ENCODE measurements at regions not wholly inside any gene's neighbourhood (a gene's known extent, or its start where the extent isn't known, plus 50 kb on each side); places are given as distances from the start of the nearest gene placed in this dataset.

DNA sequence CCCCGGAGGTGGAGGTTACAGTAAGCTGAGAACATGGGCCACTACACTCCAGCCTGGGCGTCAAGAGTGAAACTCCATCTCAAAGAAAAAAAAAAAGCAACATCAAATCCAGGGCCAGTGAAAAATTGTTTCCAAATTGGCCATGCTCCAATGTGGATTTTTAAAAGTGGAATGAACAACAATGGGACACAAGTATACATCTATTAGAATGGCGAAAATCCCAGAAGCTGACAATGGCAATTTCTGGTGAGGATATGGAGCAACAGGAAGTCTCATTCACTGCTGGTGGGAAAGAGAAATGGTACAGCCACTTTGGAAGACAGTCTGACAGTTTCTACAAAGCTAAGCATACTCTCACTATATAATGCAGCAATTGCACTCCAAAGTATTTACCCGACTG, 161.4 kb downstream of the UXS1 start:
- TF ChIP-seq, protein P1, sequence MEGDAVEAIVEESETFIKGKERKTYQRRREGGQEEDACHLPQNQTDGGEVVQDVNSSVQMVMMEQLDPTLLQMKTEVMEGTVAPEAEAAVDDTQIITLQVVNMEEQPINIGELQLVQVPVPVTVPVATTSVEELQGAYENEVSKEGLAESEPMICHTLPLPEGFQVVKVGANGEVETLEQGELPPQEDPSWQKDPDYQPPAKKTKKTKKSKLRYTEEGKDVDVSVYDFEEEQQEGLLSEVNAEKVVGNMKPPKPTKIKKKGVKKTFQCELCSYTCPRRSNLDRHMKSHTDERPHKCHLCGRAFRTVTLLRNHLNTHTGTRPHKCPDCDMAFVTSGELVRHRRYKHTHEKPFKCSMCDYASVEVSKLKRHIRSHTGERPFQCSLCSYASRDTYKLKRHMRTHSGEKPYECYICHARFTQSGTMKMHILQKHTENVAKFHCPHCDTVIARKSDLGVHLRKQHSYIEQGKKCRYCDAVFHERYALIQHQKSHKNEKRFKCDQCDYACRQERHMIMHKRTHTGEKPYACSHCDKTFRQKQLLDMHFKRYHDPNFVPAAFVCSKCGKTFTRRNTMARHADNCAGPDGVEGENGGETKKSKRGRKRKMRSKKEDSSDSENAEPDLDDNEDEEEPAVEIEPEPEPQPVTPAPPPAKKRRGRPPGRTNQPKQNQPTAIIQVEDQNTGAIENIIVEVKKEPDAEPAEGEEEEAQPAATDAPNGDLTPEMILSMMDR (conservative IDR thresholded peaks at IDR 0.05), result no peak
- DNase-seq, result no peak
- Histone ChIP-seq H3K9ac (ENCODE audit: extremely low read depth, low read length, poor library complexity, severe bottlenecking) (no peak overlapping the region), H3K27me3 (ENCODE audit: control insufficient read depth, insufficient read depth, low read length, poor library complexity, severe bottlenecking) (no peaks in the 10 kb centered on the region), H3K27ac (ENCODE audit: low read depth, low read length) (no peak overlapping the region), H3K9me3 (ENCODE audit: control insufficient read depth, low read length) (peaks cover 7% of the 10 kb centered on the region), H3K4me1 (ENCODE audit: control insufficient read depth, insufficient read depth, low read length) (no peaks in the 10 kb centered on the region), H3K4me3 (ENCODE audit: low read length) (no peak overlapping the region), H3K36me3 (ENCODE audit: control insufficient read depth, insufficient read depth, low read length) (no peaks in the 10 kb centered on the region)
- peaks cover 9% of the 10 kb centered on the region for H3K4me1 Mint-ChIP-seq
- H3K4me3 Mint-ChIP-seq, result no peak overlapping the region
- WGBS, 2 experiments (ENCODE audit: insufficient coverage in 1 of 2, insufficient read length in 1 of 2), result 93 to 97% methylated on average over 3 to 4 of the region's 4 CpGs
- no peaks in the 10 kb centered on the region for H3K36me3 Mint-ChIP-seq (ENCODE audit: low read depth)
- no peak overlapping the region for H3K27ac Mint-ChIP-seq
- peaks cover 7% of the 10 kb centered on the region for H3K9me3 Mint-ChIP-seq
- H3K27me3 Mint-ChIP-seq (ENCODE audit: insufficient read depth), result no peaks in the 10 kb centered on the region

DNA sequence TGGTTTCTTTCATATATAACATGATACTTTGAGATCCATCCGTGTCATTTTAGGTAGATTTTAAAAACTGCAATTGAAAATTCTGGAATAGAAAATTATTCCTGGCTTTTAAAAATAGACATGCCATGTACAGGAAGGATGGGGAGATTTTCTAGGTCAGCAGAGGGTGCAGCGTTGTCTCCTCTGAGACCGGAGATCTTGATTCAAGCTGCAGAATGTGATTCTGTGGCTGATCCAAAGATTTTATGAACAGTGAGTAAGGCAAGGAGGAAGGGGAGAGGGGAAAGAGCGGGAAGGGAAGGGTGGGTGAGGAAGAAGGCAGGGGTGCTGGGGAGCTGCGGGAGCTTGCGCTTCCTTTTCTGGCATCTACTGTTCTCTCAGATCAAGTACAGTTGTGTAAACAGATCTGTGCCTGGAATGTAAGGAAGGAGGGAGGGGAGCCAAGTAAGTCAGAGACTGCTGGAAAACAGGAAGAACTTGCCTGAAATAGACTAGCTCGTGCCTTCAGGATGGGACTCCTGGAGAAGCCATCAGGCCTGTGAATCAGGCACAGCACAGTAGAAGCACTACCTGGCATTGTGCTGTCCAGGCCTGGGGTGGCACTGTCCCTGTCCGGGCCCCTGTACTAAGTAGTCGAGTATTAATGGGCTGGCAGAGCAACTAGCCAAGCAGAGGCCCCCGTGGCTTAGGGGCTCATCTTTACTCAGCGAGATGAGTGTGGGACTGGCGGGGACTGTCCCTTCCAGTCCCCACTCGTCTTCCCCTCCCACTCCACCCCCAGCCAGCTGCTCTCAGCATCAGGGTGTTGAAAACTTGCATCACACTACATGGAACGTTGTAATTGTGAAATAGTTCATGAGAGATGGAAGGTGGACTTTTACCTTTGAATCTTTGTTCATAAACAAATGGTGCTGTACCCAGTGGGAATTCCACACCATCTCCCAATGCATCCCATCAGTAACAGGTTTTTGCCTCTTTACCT, 163.5 kb downstream of the UXS1 start:
- Histone ChIP-seq H3K36me3 (ENCODE audit: control insufficient read depth, insufficient read depth, low read length) (no peaks in the 10 kb centered on the region), H3K9me3 (ENCODE audit: control insufficient read depth, low read length) (peaks cover 7% of the 10 kb centered on the region), H3K9ac (ENCODE audit: extremely low read depth, low read length, poor library complexity, severe bottlenecking) (no peak overlapping the region), H3K4me3 (ENCODE audit: low read length) (no peak overlapping the region), H3K27me3 (ENCODE audit: control insufficient read depth, insufficient read depth, low read length, poor library complexity, severe bottlenecking) (no peaks in the 10 kb centered on the region), H3K4me1 (ENCODE audit: control insufficient read depth, insufficient read depth, low read length) (no peaks in the 10 kb centered on the region), H3K27ac (ENCODE audit: low read depth, low read length) (no peak overlapping the region)
- H3K36me3 Mint-ChIP-seq (ENCODE audit: low read depth), result no peaks in the 10 kb centered on the region
- H3K4me3 Mint-ChIP-seq, result no peak overlapping the region
- H3K9me3 Mint-ChIP-seq, result peaks cover 7% of the 10 kb centered on the region
- no peak overlapping the region for H3K27ac Mint-ChIP-seq
- DNase-seq, result no peak
- peaks cover 23% of the 10 kb centered on the region for H3K4me1 Mint-ChIP-seq
- TF ChIP-seq, protein P1 (conservative IDR thresholded peaks at IDR 0.05), result no peak
- 87 to 92% methylated on average over 7 to 14 of the region's 14 CpGs for WGBS, 2 experiments (ENCODE audit: insufficient coverage in 1 of 2, insufficient read length in 1 of 2)
- H3K27me3 Mint-ChIP-seq (ENCODE audit: insufficient read depth), result no peaks in the 10 kb centered on the region

DNA sequence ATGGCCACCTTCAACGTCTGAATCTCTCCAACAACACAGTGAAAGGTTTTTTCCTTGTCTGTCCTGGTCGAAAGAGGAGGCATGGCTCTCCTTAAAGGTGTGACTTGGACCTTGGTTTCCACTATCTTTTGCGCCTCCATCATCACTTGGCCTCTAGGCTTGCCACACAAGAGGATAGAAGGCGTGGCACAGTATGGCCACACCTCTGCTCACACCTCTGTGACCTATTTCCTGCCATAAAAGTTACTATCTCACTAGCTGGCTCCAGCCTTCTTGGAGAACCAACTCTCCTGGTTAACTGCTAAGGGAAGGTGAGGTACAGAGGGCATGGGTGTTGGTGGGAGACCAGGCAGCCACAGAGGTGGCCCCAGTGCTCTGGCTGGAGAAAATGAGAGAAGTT, 165.9 kb downstream of the UXS1 start:
- 90 to 94% methylated on average over 4 of the region's 4 CpGs for WGBS, 2 experiments (ENCODE audit: insufficient coverage in 1 of 2, insufficient read length in 1 of 2)
- H3K27ac ChIP-seq (ENCODE audit: low read depth, low read length), result no peak overlapping the region
- H3K27ac Mint-ChIP-seq, result no peak overlapping the region

More for the DNA sequence above, 165.9 kb downstream of the UXS1 start:
- peaks cover 6% of the 10 kb centered on the region for H3K27me3 Mint-ChIP-seq (ENCODE audit: insufficient read depth)
- TF ChIP-seq, protein P1 (conservative IDR thresholded peaks at IDR 0.05), result no peak
- no peaks in the 10 kb centered on the region for H3K36me3 Mint-ChIP-seq (ENCODE audit: low read depth)
- DNase-seq, result no peak
- no peak overlapping the region for H3K4me3 Mint-ChIP-seq
- H3K9me3 Mint-ChIP-seq, result peaks cover 7% of the 10 kb centered on the region
- no peak overlapping the region for H3K4me3 ChIP-seq (ENCODE audit: low read length)
- H3K9ac ChIP-seq (ENCODE audit: extremely low read depth, low read length, poor library complexity, severe bottlenecking), result no peak overlapping the region
- peaks cover 3% of the 10 kb centered on the region for H3K27me3 ChIP-seq (ENCODE audit: control insufficient read depth, insufficient read depth, low read length, poor library complexity, severe bottlenecking)
- H3K4me1 ChIP-seq (ENCODE audit: control insufficient read depth, insufficient read depth, low read length), result no peaks in the 10 kb centered on the region
- H3K4me1 Mint-ChIP-seq, result peaks cover 23% of the 10 kb centered on the region
- no peaks in the 10 kb centered on the region for H3K36me3 ChIP-seq (ENCODE audit: control insufficient read depth, insufficient read depth, low read length)
- H3K9me3 ChIP-seq (ENCODE audit: control insufficient read depth, low read length), result peaks cover 5% of the 10 kb centered on the region

All from endodermal cell (in vitro differentiated cells).